ENCODE measurements at regions not wholly inside any gene's neighbourhood (a gene's known extent, or its start where the extent isn't known, plus 50 kb on each side); places are given as distances from the start of the nearest gene placed in this dataset.

GRCh38 chr4:32958586-32958985 lies 2238.4 kb downstream of the PCDH7 start:
- no peak for DNase-seq (ENCODE audit: low read depth in 2 of 2)

- DNase-seq (ENCODE audit: low read depth in 2 of 2), result no peak
Observed at GRCh38 chr4:32962100-32962499, 2241.9 kb downstream of the PCDH7 start.

- DNase-seq (ENCODE audit: low read depth in 2 of 2), result peak; percentile 8 to 14
Observed at GRCh38 chr4:32985256-32985655, 2265.1 kb downstream of the PCDH7 start.

- no peak for DNase-seq (ENCODE audit: low read depth in 2 of 2)
Observed at GRCh38 chr4:32986236-32986635, 2266.1 kb downstream of the PCDH7 start.

- no peak for DNase-seq (ENCODE audit: low read depth in 2 of 2)
Observed at GRCh38 chr4:32987111-32987510, 2266.9 kb downstream of the PCDH7 start.

- DNase-seq (ENCODE audit: low read depth in 2 of 2), result no peak
Observed at GRCh38 chr4:32988165-32988811, 2268.1 kb downstream of the PCDH7 start.

GRCh38 chr4:32991663-32992062 lies 2271.5 kb downstream of the PCDH7 start:
- no peak for DNase-seq (ENCODE audit: low read depth in 2 of 2)

GRCh38 chr4:32994981-32995881 lies 2275.1 kb downstream of the PCDH7 start:
- no peak for DNase-seq (ENCODE audit: low read depth in 2 of 2)

- no peak for DNase-seq (ENCODE audit: low read depth in 2 of 2)
Observed at GRCh38 chr4:33013282-33013681, 2293.1 kb downstream of the PCDH7 start.

GRCh38 chr4:33025236-33025635 lies 2305.1 kb downstream of the PCDH7 start:
- no peak for DNase-seq (ENCODE audit: low read depth in 2 of 2)

- DNase-seq (ENCODE audit: low read depth in 2 of 2), result no peak
Observed at GRCh38 chr4:33029976-33030375, 2309.8 kb downstream of the PCDH7 start.

- DNase-seq (ENCODE audit: low read depth in 2 of 2), result no peak
Observed at GRCh38 chr4:33031328-33031727, 2311.2 kb downstream of the PCDH7 start.

GRCh38 chr4:33037464-33037863 lies 2317.3 kb downstream of the PCDH7 start:
- DNase-seq (ENCODE audit: low read depth in 2 of 2), result no peak

GRCh38 chr4:33045334-33045733 lies 2325.2 kb downstream of the PCDH7 start:
- DNase-seq (ENCODE audit: low read depth in 2 of 2), result no peak

GRCh38 chr4:33052241-33052640 lies 2332.1 kb downstream of the PCDH7 start:
- peak; percentile 40 to 44 for DNase-seq (ENCODE audit: low read depth in 2 of 2)

- DNase-seq (ENCODE audit: low read depth in 2 of 2), result peak; percentile 44 to 45
Observed at GRCh38 chr4:33054161-33054560, 2334.0 kb downstream of the PCDH7 start.

GRCh38 chr4:33054656-33055196 lies 2334.6 kb downstream of the PCDH7 start:
- no peak for DNase-seq (ENCODE audit: low read depth in 2 of 2)

- DNase-seq (ENCODE audit: low read depth in 2 of 2), result no peak
Observed at GRCh38 chr4:33057736-33058135, 2337.6 kb downstream of the PCDH7 start.

- no peak for DNase-seq (ENCODE audit: low read depth in 2 of 2)
Observed at GRCh38 chr4:33058998-33059397, 2338.8 kb downstream of the PCDH7 start.

GRCh38 chr4:33060674-33061542 lies 2340.7 kb downstream of the PCDH7 start:
- DNase-seq (ENCODE audit: low read depth in 2 of 2), result no peak

- no peak for DNase-seq (ENCODE audit: low read depth in 2 of 2)
Observed at GRCh38 chr4:33061727-33062126, 2341.6 kb downstream of the PCDH7 start.

All from fibroblast of skin of left biceps (primary cell).